ENCODE measurements at regions not wholly inside any gene's neighbourhood (a gene's known extent, or its start where the extent isn't known, plus 50 kb on each side); places are given as distances from the start of the nearest gene placed in this dataset.

DNA sequence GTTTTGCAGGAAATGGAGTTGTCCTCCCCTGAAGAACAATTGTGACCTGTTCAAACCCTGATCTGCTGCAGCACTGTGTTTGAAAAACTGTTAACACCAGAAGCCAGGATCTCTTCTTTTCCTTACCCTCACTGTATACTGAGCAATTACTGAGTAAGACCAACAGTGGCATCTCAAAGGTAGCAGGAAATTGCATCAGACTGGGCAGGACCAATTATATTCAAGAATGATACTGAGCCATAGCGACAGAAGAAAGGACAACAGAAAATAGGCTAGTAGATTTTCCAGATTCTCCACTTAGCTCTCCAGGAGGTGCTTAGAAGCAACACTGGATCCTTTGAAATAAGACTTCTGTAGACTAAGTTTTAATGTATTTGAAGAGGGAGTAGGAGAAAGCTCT, 57.4 kb upstream of the INHBA start:
- H3K4me2 ChIP-seq (ENCODE audit: low read length) = no peak overlapping the region
- H3K9ac ChIP-seq (ENCODE audit: low read depth, low read length) = no peak overlapping the region
- H3K4me1 ChIP-seq (ENCODE audit: control insufficient read depth, insufficient read depth, low read length) = no peaks in the 10 kb centered on the region
- no peaks in the 10 kb centered on the region for H3K9me3 ChIP-seq (replicated peaks; ENCODE audit: low read length)
- H3K27me3 ChIP-seq (ENCODE audit: control insufficient read depth, insufficient read depth, low read length) = no peaks in the 10 kb centered on the region
- H3K36me3 ChIP-seq (ENCODE audit: insufficient read depth, low read length) = no peaks in the 10 kb centered on the region
- no peak overlapping the region for H3K4me3 ChIP-seq (ENCODE audit: low read length)

DNA sequence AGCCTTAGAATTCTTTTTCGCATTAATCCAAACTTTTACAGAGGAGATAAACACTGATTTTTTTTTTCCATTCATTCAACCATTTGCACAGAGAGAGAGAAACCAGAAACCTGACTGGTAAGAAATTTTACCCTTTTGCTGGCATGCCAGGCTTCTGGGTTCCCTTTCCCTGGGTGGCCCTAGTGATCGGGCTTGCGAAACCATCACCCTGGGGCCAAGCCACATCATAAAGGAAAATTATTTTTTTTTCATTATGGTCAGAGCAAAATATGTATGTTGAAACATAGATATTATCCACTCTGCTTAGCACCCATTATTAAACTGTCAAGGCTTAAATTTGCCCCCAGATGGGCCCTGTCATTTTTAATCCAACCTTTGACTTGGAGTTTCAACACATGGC, 55.4 kb upstream of the INHBA start:
- Histone ChIP-seq H3K4me2 (ENCODE audit: low read length) (no peak overlapping the region), H3K9me3 (replicated peaks; ENCODE audit: low read length) (no peaks in the 10 kb centered on the region), H3K27me3 (ENCODE audit: control insufficient read depth, insufficient read depth, low read length) (no peaks in the 10 kb centered on the region), H3K36me3 (ENCODE audit: insufficient read depth, low read length) (no peaks in the 10 kb centered on the region), H3K9ac (ENCODE audit: low read depth, low read length) (no peak overlapping the region), H3K4me3 (ENCODE audit: low read length) (no peak overlapping the region), H3K4me1 (ENCODE audit: control insufficient read depth, insufficient read depth, low read length) (no peaks in the 10 kb centered on the region)

DNA sequence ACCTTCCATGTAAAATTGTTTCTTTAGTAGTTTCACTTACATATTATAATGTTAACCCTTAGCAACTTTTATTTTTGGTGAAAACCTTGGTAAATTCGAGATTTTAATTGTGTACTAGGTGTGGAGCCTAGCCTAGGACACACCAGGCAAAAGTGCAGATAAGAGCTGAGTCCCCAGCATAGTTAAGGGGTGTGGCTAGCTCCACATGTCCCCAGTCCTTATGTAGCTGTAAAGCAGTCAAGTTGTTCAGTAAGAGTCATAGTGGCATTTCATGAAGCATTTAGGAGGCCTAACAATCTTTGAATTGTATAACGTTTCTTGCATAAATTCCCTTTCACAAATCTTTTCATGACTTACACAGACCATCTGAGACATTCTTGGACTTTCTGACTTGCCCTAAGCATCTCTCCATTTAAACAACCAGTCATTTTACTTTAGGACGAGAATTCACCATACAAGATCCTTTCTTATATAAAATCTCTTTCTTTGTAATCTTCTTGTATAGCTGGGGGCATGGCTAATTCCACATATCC, 53.8 kb upstream of the INHBA start:
- Histone ChIP-seq H3K4me3 (ENCODE audit: low read length) (no peak overlapping the region), H3K27me3 (ENCODE audit: control insufficient read depth, insufficient read depth, low read length) (no peaks in the 10 kb centered on the region), H3K9me3 (replicated peaks; ENCODE audit: low read length) (no peaks in the 10 kb centered on the region), H3K9ac (ENCODE audit: low read depth, low read length) (no peak overlapping the region), H3K4me1 (ENCODE audit: control insufficient read depth, insufficient read depth, low read length) (no peaks in the 10 kb centered on the region), H3K36me3 (ENCODE audit: insufficient read depth, low read length) (no peaks in the 10 kb centered on the region), H3K4me2 (ENCODE audit: low read length) (no peak overlapping the region)

DNA sequence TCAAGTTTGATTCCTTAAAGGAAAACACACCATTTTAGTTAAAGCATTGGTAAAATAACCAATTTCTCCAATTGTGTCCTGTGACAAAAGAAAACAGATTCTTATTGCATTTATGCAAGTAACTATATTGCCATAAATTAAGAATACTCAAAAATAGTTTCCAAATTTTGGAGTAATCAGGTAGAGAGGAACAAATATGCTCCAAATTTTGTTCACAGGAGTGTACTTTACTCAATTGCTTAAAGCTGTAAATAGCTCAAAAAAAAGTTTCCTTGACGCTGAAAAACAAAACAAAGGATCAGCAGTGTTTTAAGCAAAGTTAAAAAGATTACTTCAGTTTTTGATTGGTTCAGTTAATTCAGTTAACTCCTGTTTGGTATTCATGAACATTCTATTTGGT, 52.2 kb upstream of the INHBA start:
- H3K4me1 ChIP-seq (ENCODE audit: control insufficient read depth, insufficient read depth, low read length) = no peaks in the 10 kb centered on the region
- no peaks in the 10 kb centered on the region for H3K27me3 ChIP-seq (ENCODE audit: control insufficient read depth, insufficient read depth, low read length)
- no peaks in the 10 kb centered on the region for H3K9me3 ChIP-seq (replicated peaks; ENCODE audit: low read length)
- no peak overlapping the region for H3K4me3 ChIP-seq (ENCODE audit: low read length)
- H3K9ac ChIP-seq (ENCODE audit: low read depth, low read length) = no peak overlapping the region
- no peak overlapping the region for H3K4me2 ChIP-seq (ENCODE audit: low read length)
- H3K36me3 ChIP-seq (ENCODE audit: insufficient read depth, low read length) = no peaks in the 10 kb centered on the region

DNA sequence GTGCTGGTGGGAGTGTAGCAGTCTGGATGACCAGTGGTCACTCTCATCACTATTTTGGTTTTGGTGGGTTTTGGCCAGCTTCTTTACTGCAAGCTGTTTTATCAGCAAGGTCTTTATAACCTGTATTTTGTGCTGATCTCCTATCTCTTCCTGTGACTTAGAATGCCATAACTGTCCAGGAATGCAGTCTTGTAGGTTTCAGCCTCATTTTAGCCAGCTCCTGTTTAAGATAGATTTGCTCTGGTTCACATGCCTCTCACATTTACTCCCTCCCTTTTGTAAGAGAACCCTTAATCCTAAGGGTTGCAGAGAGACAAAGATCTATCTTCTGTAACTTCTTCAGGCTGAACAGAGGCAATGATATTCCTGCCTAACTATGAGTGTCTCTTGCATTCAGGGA, 51.2 kb upstream of the INHBA start:
- no peaks in the 10 kb centered on the region for H3K27me3 ChIP-seq (ENCODE audit: control insufficient read depth, insufficient read depth, low read length)
- H3K4me2 ChIP-seq (ENCODE audit: low read length) = no peak overlapping the region
- H3K4me3 ChIP-seq (ENCODE audit: low read length) = no peak overlapping the region
- no peaks in the 10 kb centered on the region for H3K9me3 ChIP-seq (replicated peaks; ENCODE audit: low read length)
- H3K4me1 ChIP-seq (ENCODE audit: control insufficient read depth, insufficient read depth, low read length) = no peaks in the 10 kb centered on the region
- no peaks in the 10 kb centered on the region for H3K36me3 ChIP-seq (ENCODE audit: insufficient read depth, low read length)
- H3K9ac ChIP-seq (ENCODE audit: low read depth, low read length) = no peak overlapping the region

All from skeletal muscle satellite cell (primary cell).